Testis (tissue), 2 donors: ENCODE measurements at regions not wholly inside any gene's neighbourhood (a gene's known extent, or its start where the extent isn't known, plus 50 kb on each side); places are given as distances from the start of the nearest gene placed in this dataset.

ENCODE experiments used
- DNase-seq: peaks from one replicate; pipeline ENCODE4 v3.0.0-alpha.2; 2019
- H3K27ac ChIP-seq, 2 donors: fragments of 200-600 bp; sonication (generic); one replicate each; pipeline ENCODE4 v1.5.1; 2019
- H3K27me3 ChIP-seq: fragments of 200-600 bp; sonication (generic); one replicate; pipeline ENCODE4 v1.5.1; 2019
- H3K36me3 ChIP-seq: fragments of 200-600 bp; sonication (generic); one replicate; pipeline ENCODE4 v1.5.1; 2017; ENCODE audit warnings: low read depth; ENCODE audit errors: missing control alignments
- H3K4me1 ChIP-seq: fragments of 200-600 bp; sonication (generic); one replicate; pipeline ENCODE4 v1.5.1; 2019
- H3K4me3 ChIP-seq, 2 donors: fragments of 200-600 bp; sonication (generic); one replicate each; pipeline ENCODE4 v1.5.1; 2017 to 2019
- H3K9me3 ChIP-seq: fragments of 200-600 bp; sonication (generic); one replicate; pipeline ENCODE4 v1.5.1; 2017
- POLR2A ChIP-seq: fragments of 450-650 bp; IDR thresholded peaks from one replicate; pipeline ENCODE4 v1.6.1; 2017; ENCODE audit warnings: antibody characterized with exemption, mild to moderate bottlenecking, moderate library complexity
- WGBS, 2 donors: methylation state at CpG; one replicate each; pipeline ENCODE4 v1.1.5; 2018; 5-methylcytosine and 5-hydroxymethylcytosine counted together
- intact Hi-C: fragments of 100-400 bp; cut with DNase I; formaldehyde crosslinking; loops from one replicate; pipeline ENCODE4 v1.15.1; 2023; ENCODE audit warnings: low total_unique reads
- TF ChIP-seq, protein P1 (sequence below), 3 experiments: fragments of 450-650 bp in 2 of 3; fragments of 200-600 bp in 1 of 3; sonication (generic) in 1 of 3; IDR thresholded peaks; one replicate each; pipeline ENCODE4 v1.5.1; 2016 to 2019; ENCODE audit warnings: antibody characterized with exemption in 3 of 3, mild to moderate bottlenecking in 2 of 3, moderate library complexity in 1 of 3

DNA sequence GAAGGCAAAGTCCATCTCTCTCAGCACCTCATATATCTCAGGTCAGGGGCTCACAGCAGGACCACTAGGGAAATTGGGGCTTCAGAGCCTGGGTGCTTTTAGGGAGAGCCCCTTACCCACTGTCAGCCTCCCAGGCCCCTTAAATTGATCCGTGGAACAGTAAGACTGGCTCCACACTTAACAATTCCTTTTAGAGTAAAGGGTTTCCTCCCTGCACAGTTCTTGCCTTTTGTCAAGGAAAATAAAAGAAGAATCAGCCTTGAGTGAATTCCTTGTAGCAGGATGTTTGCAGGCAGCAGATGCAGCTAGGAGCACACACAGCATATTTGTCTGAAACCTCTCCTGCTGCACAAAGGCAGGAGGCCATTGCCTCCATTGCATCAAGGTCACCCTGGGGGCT lies 184.9 kb downstream of the SEC16B start:
- TF ChIP-seq, protein P1, sequence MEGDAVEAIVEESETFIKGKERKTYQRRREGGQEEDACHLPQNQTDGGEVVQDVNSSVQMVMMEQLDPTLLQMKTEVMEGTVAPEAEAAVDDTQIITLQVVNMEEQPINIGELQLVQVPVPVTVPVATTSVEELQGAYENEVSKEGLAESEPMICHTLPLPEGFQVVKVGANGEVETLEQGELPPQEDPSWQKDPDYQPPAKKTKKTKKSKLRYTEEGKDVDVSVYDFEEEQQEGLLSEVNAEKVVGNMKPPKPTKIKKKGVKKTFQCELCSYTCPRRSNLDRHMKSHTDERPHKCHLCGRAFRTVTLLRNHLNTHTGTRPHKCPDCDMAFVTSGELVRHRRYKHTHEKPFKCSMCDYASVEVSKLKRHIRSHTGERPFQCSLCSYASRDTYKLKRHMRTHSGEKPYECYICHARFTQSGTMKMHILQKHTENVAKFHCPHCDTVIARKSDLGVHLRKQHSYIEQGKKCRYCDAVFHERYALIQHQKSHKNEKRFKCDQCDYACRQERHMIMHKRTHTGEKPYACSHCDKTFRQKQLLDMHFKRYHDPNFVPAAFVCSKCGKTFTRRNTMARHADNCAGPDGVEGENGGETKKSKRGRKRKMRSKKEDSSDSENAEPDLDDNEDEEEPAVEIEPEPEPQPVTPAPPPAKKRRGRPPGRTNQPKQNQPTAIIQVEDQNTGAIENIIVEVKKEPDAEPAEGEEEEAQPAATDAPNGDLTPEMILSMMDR (IDR thresholded peaks at IDR 0.05) = no peak
- TF ChIP-seq POLR2A = no peak

GRCh38 chr1:177784409-177784808 lies 185.4 kb downstream of the SEC16B start:
- intact Hi-C loops = no loop called here
- no peaks in the 10 kb centered on the region for H3K27me3 ChIP-seq

More for the DNA sequence above, 184.9 kb downstream of the SEC16B start:
- Histone ChIP-seq H3K4me3 (no peak overlapping the region), H3K9me3 (no peaks in the 10 kb centered on the region), H3K27ac (no peak overlapping the region), H3K27me3 (no peaks in the 10 kb centered on the region), H3K4me1 (no peaks in the 10 kb centered on the region), H3K36me3 (no peaks in the 10 kb centered on the region)
- intact Hi-C loops = no loop called here
- DNase-seq = no peak
- WGBS, 2 donors = 61 to 75% methylated on average over 1 of the region's 1 CpG

DNA sequence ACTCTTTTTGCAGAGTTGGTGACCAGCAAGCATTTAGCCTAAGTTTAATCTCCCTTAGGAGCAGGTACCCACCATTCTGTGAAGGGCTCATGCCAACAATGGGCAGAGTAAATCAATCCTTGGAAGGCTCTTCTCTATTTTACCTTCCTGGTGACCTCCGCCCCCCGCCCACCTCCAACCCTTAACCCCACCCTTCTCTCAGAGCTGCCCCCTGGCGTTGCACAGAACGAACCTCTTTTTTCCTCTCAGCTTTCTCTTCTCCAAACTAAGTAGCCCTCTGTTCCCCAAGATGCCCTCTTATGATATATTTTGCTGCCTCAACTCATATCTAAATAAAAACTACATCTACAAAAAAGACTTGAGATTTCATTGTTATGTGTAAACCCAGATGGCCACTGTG lies 186.8 kb downstream of the SEC16B start:
- H3K27ac ChIP-seq = no peak overlapping the region
- WGBS, 2 donors = 89 to 90% methylated on average over 4 of the region's 4 CpGs
- no peaks in the 10 kb centered on the region for H3K36me3 ChIP-seq
- H3K4me3 ChIP-seq = no peak overlapping the region
- DNase-seq = no peak
- H3K9me3 ChIP-seq = no peaks in the 10 kb centered on the region
- TF ChIP-seq POLR2A = no peak
- TF ChIP-seq, protein P1 (IDR thresholded peaks at IDR 0.05) = no peak
- H3K4me1 ChIP-seq = no peaks in the 10 kb centered on the region
- intact Hi-C loops = no loop called here
- H3K27me3 ChIP-seq = no peaks in the 10 kb centered on the region

More at GRCh38 chr1:177784409-177784808, 185.4 kb downstream of the SEC16B start:
- DNase-seq = no peak
- TF ChIP-seq, protein P1 (IDR thresholded peaks at IDR 0.05) = no peak
- TF ChIP-seq POLR2A = no peak
- Histone ChIP-seq H3K4me1 (no peaks in the 10 kb centered on the region), H3K9me3 (no peaks in the 10 kb centered on the region), H3K36me3 (no peaks in the 10 kb centered on the region), H3K27ac (no peak overlapping the region), H3K4me3 (no peak overlapping the region)
- WGBS, 2 donors = 92 to 97% methylated on average over 1 of the region's 1 CpG

DNA sequence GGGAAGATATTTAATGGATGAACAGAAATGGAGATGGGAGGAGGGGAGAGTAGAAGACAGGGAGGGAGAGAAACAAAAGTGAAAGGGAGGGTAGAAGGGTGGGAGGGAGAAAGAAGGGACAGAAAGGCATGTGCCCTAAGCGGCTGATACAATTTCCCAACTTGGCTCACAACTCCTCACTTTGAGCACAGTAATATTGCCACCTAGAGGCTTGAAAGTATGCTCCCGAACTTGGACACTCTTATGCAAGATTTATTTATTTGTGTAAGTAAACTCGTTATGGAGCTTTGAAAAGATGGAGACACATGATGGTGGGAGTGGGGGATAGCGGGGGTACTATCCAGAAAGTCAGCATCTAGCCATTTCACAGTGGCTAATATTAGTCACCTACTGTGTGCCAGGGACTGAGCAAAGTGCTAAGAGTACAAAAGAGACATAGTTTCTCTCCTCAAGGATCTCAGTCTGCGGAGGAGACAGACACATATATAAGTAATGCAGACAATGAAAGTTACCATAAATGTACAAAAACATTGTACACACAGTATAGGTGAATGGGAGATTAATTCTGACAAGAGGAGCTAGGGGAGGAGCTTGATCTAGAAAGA lies 189.7 kb downstream of the SEC16B start:
- no peak for TF ChIP-seq POLR2A
- TF ChIP-seq, protein P1 (IDR thresholded peaks at IDR 0.05) = peak; percentile 29 to 41 (median 38)
- no peaks in the 10 kb centered on the region for H3K9me3 ChIP-seq
- H3K27me3 ChIP-seq = no peaks in the 10 kb centered on the region
- H3K27ac ChIP-seq = no peak overlapping the region
- no peaks in the 10 kb centered on the region for H3K36me3 ChIP-seq
- no peaks in the 10 kb centered on the region for H3K4me1 ChIP-seq
- peak; percentile 48 for DNase-seq
- 36 to 38% methylated on average over 5 of the region's 5 CpGs for WGBS, 2 donors
- no peak overlapping the region for H3K4me3 ChIP-seq
- intact Hi-C loops = no loop called here
